ENCODE measurements at regions not wholly inside any gene's neighbourhood (a gene's known extent, or its start where the extent isn't known, plus 50 kb on each side); places are given as distances from the start of the nearest gene placed in this dataset.

- no peak for TF ChIP-seq CTCF (IDR thresholded peaks at IDR 0.05; ENCODE audit: poor library complexity)
- TF ChIP-seq EZH2 (IDR thresholded peaks at IDR 0.05; ENCODE audit: borderline replicate concordance) = no peak
- TF ChIP-seq EZH2phosphoT487 (IDR thresholded peaks at IDR 0.05; ENCODE audit: low read depth, severe bottlenecking, unreplicated experiment) = no peak
Observed at GRCh38 chr20:51125105-51125504, 102.2 kb upstream of the KCNG1 start.

All from hepatocyte (in vitro differentiated cells).